ENCODE measurements at regions not wholly inside any gene's neighbourhood (a gene's known extent, or its start where the extent isn't known, plus 50 kb on each side); places are given as distances from the start of the nearest gene placed in this dataset.
A peak's percentile ranks its signal among the peaks of the same experiment; 100 is the strongest.

- no peak for DNase-seq (ENCODE audit: low spot score in 2 of 2)
- H3K4me3 ChIP-seq = no peak overlapping the region
- TF ChIP-seq CTCF (IDR thresholded peaks at IDR 0.05) (no peak), POLR2A (IDR thresholded peaks at IDR 0.05) (no peak), POLR2AphosphoS5 (IDR thresholded peaks at IDR 0.05) (no peak), EP300 (IDR thresholded peaks at IDR 0.05) (no peak)
- H3K36me3 ChIP-seq = no peaks in the 10 kb centered on the region
- H3K27me3 ChIP-seq = peaks cover 4% of the 10 kb centered on the region
- H3K27ac ChIP-seq = no peak overlapping the region
- 58% methylated on average over 4 of the region's 4 CpGs for WGBS
- no peaks in the 10 kb centered on the region for H3K9me3 ChIP-seq
- peaks cover 4% of the 10 kb centered on the region for H3K4me1 ChIP-seq
These were observed 198.1 kb downstream of the DAD1 start for GRCh38 chr14:22390824-22391461.

GRCh38 chr14:22390195-22390594, 198.8 kb downstream of the DAD1 start:
- no peak overlapping the region for H3K27ac ChIP-seq
- H3K4me1 ChIP-seq = peaks cover 4% of the 10 kb centered on the region
- 60% methylated on average over 5 of the region's 5 CpGs for WGBS
- peaks cover 4% of the 10 kb centered on the region for H3K27me3 ChIP-seq
- DNase-seq (ENCODE audit: low spot score in 2 of 2) = no peak
- no peak for TF ChIP-seq CTCF (IDR thresholded peaks at IDR 0.05)
- TF ChIP-seq EP300 (IDR thresholded peaks at IDR 0.05) = no peak
- TF ChIP-seq POLR2A (IDR thresholded peaks at IDR 0.05) = no peak
- no peaks in the 10 kb centered on the region for H3K36me3 ChIP-seq
- no peak overlapping the region for H3K4me3 ChIP-seq
- H3K9me3 ChIP-seq = no peaks in the 10 kb centered on the region

- TF ChIP-seq EP300 (IDR thresholded peaks at IDR 0.05) (no peak), POLR2A (IDR thresholded peaks at IDR 0.05) (no peak), POLR2AphosphoS5 (IDR thresholded peaks at IDR 0.05) (no peak), CTCF (IDR thresholded peaks at IDR 0.05) (no peak)
- H3K27me3 ChIP-seq = peaks cover 4% of the 10 kb centered on the region
- H3K27ac ChIP-seq = peak overlapping the region; percentile 43
- DNase-seq (ENCODE audit: low spot score in 2 of 2) = no peak
- H3K36me3 ChIP-seq = no peaks in the 10 kb centered on the region
- peaks cover 4% of the 10 kb centered on the region for H3K4me1 ChIP-seq
- no peaks in the 10 kb centered on the region for H3K9me3 ChIP-seq
- WGBS = 81% methylated on average over 8 of the region's 8 CpGs
- no peak overlapping the region for H3K4me3 ChIP-seq
These were observed 200.1 kb downstream of the DAD1 start for GRCh38 chr14:22388669-22389595.

GRCh38 chr14:22387776-22388241, 201.2 kb downstream of the DAD1 start:
- Histone ChIP-seq H3K27ac (no peak overlapping the region), H3K36me3 (no peaks in the 10 kb centered on the region), H3K9me3 (no peaks in the 10 kb centered on the region), H3K4me1 (peaks cover 4% of the 10 kb centered on the region), H3K4me3 (no peak overlapping the region), H3K27me3 (peaks cover 4% of the 10 kb centered on the region)
- WGBS = 48% methylated on average over 9 of the region's 11 CpGs
- no peak for TF ChIP-seq EP300 (IDR thresholded peaks at IDR 0.05)
- no peak for DNase-seq (ENCODE audit: low spot score in 2 of 2)

- H3K4me1 ChIP-seq = peaks cover 4% of the 10 kb centered on the region
- 48% methylated on average over 20 of the region's 22 CpGs for WGBS
- peak in 1 of 2 donors; percentile 76 for DNase-seq (ENCODE audit: low spot score in 2 of 2)
- H3K9me3 ChIP-seq = no peaks in the 10 kb centered on the region
- no peak overlapping the region for H3K4me3 ChIP-seq
- H3K36me3 ChIP-seq = no peaks in the 10 kb centered on the region
- peaks cover 4% of the 10 kb centered on the region for H3K27me3 ChIP-seq
- no peak overlapping the region for H3K27ac ChIP-seq
- no peak for TF ChIP-seq POLR2AphosphoS5 (IDR thresholded peaks at IDR 0.05)
- peak; percentile 56 to 63 for TF ChIP-seq CTCF (IDR thresholded peaks at IDR 0.05)
These were observed 201.9 kb downstream of the DAD1 start for GRCh38 chr14:22386924-22387775.
